H9 (cell line): ENCODE measurements at regions not wholly inside any gene's neighbourhood (a gene's known extent, or its start where the extent isn't known, plus 50 kb on each side); places are given as distances from the start of the nearest gene placed in this dataset.

Experiments used
- DNase-seq: peaks from one replicate; pipeline ENCODE4 v3.0.0-alpha.2; 2017
- H2AFZ ChIP-seq: one replicate; pipeline ENCODE4 v1.6.1; 2013; ENCODE audit warnings: mild to moderate bottlenecking, low read length, control low read depth, moderate library complexity
- H2AK5ac ChIP-seq: 2 replicates; pipeline ENCODE4 v1.6.1; 2013; ENCODE audit warnings: low read length, control low read depth, mixed read lengths; ENCODE audit not compliant: insufficient read length
- H2BK120ac ChIP-seq: one replicate; pipeline ENCODE4 v1.6.1; 2013; ENCODE audit warnings: low read depth, mild to moderate bottlenecking, low read length, control low read depth, inconsistent platforms; ENCODE audit not compliant: poor library complexity, severe bottlenecking
- H2BK12ac ChIP-seq: 2 replicates; pipeline ENCODE4 v1.6.1; 2013; ENCODE audit warnings: low read length, control low read depth, mixed read lengths, low read depth; ENCODE audit not compliant: insufficient read length
- H2BK15ac ChIP-seq: 2 replicates; pipeline ENCODE4 v1.6.1; 2013; ENCODE audit warnings: low read depth, low read length, control low read depth
- H2BK20ac ChIP-seq: one replicate; pipeline ENCODE4 v1.6.1; 2013; ENCODE audit warnings: low read depth, mild to moderate bottlenecking, low read length, control low read depth, inconsistent platforms; ENCODE audit not compliant: poor library complexity, severe bottlenecking
- H2BK5ac ChIP-seq: 2 replicates; pipeline ENCODE4 v1.6.1; 2013; ENCODE audit warnings: low read length, control low read depth, mixed read lengths; ENCODE audit not compliant: insufficient read length
- H3K14ac ChIP-seq: 2 replicates; pipeline ENCODE4 v1.6.1; 2013; ENCODE audit warnings: low read length, control low read depth; ENCODE audit not compliant: insufficient read depth
- H3K18ac ChIP-seq: 2 replicates; pipeline ENCODE4 v1.6.1; 2013; ENCODE audit warnings: low read depth, mild to moderate bottlenecking, mixed read lengths, low read length, control low read depth; ENCODE audit not compliant: insufficient read length
- H3K23ac ChIP-seq: 2 replicates; pipeline ENCODE4 v1.6.1; 2013; ENCODE audit warnings: low read length, control low read depth, mixed read lengths, low read depth; ENCODE audit not compliant: insufficient read length
- H3K23me2 ChIP-seq: 2 replicates; pipeline ENCODE4 v1.6.1; 2013; ENCODE audit warnings: low read depth, mild to moderate bottlenecking, mixed read lengths, low read length, control low read depth; ENCODE audit not compliant: insufficient read length, poor library complexity, severe bottlenecking
- H3K27ac ChIP-seq: 2 replicates; pipeline ENCODE4 v1.5.1; 2013; ENCODE audit warnings: low read length, control low read depth, mixed read lengths, low read depth; ENCODE audit not compliant: insufficient read length
- H3K27me3 ChIP-seq: 2 replicates; pipeline ENCODE4 v1.6.1; 2013; ENCODE audit warnings: low read length, control low read depth, inconsistent platforms; ENCODE audit not compliant: insufficient read depth
- H3K4ac ChIP-seq: 2 replicates; pipeline ENCODE4 v1.6.1; 2013; ENCODE audit warnings: low read depth, mild to moderate bottlenecking, control low read depth, inconsistent platforms, low read length, moderate library complexity
- H3K4me1 ChIP-seq: 2 replicates; pipeline ENCODE4 v1.6.1; 2013; ENCODE audit warnings: low read length, control low read depth, inconsistent platforms; ENCODE audit not compliant: insufficient read depth
- H3K4me2 ChIP-seq: 2 replicates; pipeline ENCODE4 v1.6.1; 2013; ENCODE audit warnings: low read length, control low read depth, mixed read lengths; ENCODE audit not compliant: insufficient read length, insufficient read depth
- H3K56ac ChIP-seq: 2 replicates; pipeline ENCODE4 v1.6.1; 2013; ENCODE audit warnings: low read depth, mild to moderate bottlenecking, mixed read lengths, low read length, control low read depth; ENCODE audit not compliant: insufficient read length
- H3K79me1 ChIP-seq: 2 replicates; pipeline ENCODE4 v1.6.1; 2013; ENCODE audit warnings: low read depth, mild to moderate bottlenecking, moderate library complexity, low read length, control low read depth, inconsistent platforms; ENCODE audit not compliant: insufficient read depth, poor library complexity, severe bottlenecking
- H3K79me2 ChIP-seq: 2 replicates; pipeline ENCODE4 v1.6.1; 2013; ENCODE audit warnings: low read length, control low read depth, inconsistent platforms; ENCODE audit not compliant: insufficient read depth
- H3K9ac ChIP-seq: 2 replicates; pipeline ENCODE4 v1.6.1; 2013; ENCODE audit warnings: low read length, control low read depth, mixed read lengths; ENCODE audit not compliant: insufficient read length; ENCODE audit errors: extremely low read depth
- H3K9me3 ChIP-seq: one replicate; pipeline ENCODE4 v1.6.1; 2013; ENCODE audit warnings: low read depth, low read length, inconsistent platforms; ENCODE audit not compliant: control insufficient read depth
- H3T11ph ChIP-seq: one replicate; pipeline ENCODE4 v1.6.1; 2013; ENCODE audit warnings: mild to moderate bottlenecking, low read length, control low read depth, inconsistent platforms
- H4K20me1 ChIP-seq: one replicate; pipeline ENCODE4 v1.6.1; 2013; ENCODE audit not compliant: control insufficient read depth, insufficient read length, insufficient read depth
- H4K5ac ChIP-seq: 2 replicates; pipeline ENCODE4 v1.6.1; 2013; ENCODE audit warnings: low read depth, mild to moderate bottlenecking, mixed read lengths, low read length, control low read depth; ENCODE audit not compliant: insufficient read length
- H4K8ac ChIP-seq: replicated peaks from 2 replicates; pipeline ENCODE4 v1.6.1; 2013; ENCODE audit warnings: low read length, control low read depth, mixed read lengths, low read depth; ENCODE audit not compliant: insufficient read length
- H4K91ac ChIP-seq: 2 replicates; pipeline ENCODE4 v1.6.1; 2013; ENCODE audit warnings: low read depth, mild to moderate bottlenecking, moderate library complexity, mixed read lengths, low read length, control low read depth; ENCODE audit not compliant: insufficient read length
- H3K27ac Mint-ChIP-seq, 3 experiments: 2 replicates in 2 of 3; 3 replicates in 1 of 3; pipeline ENCODE4 v1.8.0; 2020 to 2021; ENCODE audit warnings: mixed read lengths in 3 of 3, mild to moderate bottlenecking in 1 of 3, moderate library complexity in 1 of 3
- H3K27me3 Mint-ChIP-seq: 2 replicates; pipeline ENCODE4 v1.8.0; 2021; ENCODE audit warnings: low read depth, mild to moderate bottlenecking, moderate library complexity, mixed read lengths
- H3K36me3 Mint-ChIP-seq, 3 experiments: 2 replicates in 2 of 3; 3 replicates in 1 of 3; pipeline ENCODE4 v1.8.0; 2020 to 2021; ENCODE audit warnings: low read depth in 3 of 3, mixed read lengths in 3 of 3; ENCODE audit not compliant: insufficient read depth in 1 of 3
- H3K4me1 Mint-ChIP-seq, 2 experiments: 2 replicates each; pipeline ENCODE4 v1.8.0; 2020; ENCODE audit warnings: mixed read lengths in 2 of 2
- H3K4me3 Mint-ChIP-seq, 2 experiments: 2 replicates in 1 of 2; 3 replicates in 1 of 2; pipeline ENCODE4 v1.8.0; 2020 to 2021; ENCODE audit warnings: mild to moderate bottlenecking in 2 of 2, mixed read lengths in 2 of 2, moderate library complexity in 1 of 2
- H3K9me3 Mint-ChIP-seq, 2 experiments: 2 replicates in 1 of 2; 3 replicates in 1 of 2; pipeline ENCODE4 v1.8.0; 2020; ENCODE audit warnings: mild to moderate bottlenecking in 2 of 2, mixed read lengths in 2 of 2, moderate library complexity in 1 of 2
- WGBS: extraction: QIAGEN DNeasy Blood & Tissue Kit; methylation state at CpG from one replicate; pipeline ENCODE4 v1.1.7; 2013; ENCODE audit warnings: missing lambda C conversion rate, low lambda C conversion rate, mixed read lengths; ENCODE audit not compliant: insufficient read length; ENCODE audit errors: extremely low coverage; 5-methylcytosine and 5-hydroxymethylcytosine counted together
- TF ChIP-seq, protein P1 (sequence below): fragments of 200-600 bp; sonication (generic); conservative IDR thresholded peaks from 3 replicates; pipeline ENCODE4 v1.8.0; 2021; ENCODE audit warnings: antibody characterized with exemption, mild to moderate bottlenecking

DNA sequence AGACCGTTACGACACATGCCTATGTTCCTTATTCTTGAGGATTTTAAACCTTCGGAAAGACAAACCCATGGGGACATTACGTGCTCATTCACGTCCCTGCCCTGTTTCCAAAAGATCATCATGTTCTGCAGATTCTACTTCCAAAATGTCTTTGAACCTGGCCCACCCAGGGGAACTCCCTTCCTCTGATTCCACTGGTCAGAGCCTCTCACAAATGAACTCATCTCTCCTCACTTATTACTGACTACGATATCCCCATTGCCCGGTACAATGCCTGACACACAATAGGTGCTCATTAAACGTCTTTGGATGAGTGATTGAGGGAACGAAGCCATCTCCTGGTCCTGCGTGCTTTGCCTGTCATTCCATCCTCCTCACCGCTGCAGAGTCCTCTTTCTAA is 168.3 kb upstream of the RNF32 start:
- Mint-ChIP-seq H3K4me1 (peaks cover 2 to 4% of the 10 kb centered on the region in 2 experiments; a peak in 2 of 4 replicates), H3K4me3 (no peak overlapping the region), H3K36me3 (peaks cover 0 to 2% (median 0%) of the 10 kb centered on the region in 3 experiments; a peak in 1 of 7 replicates), H3K27me3 (no peaks in the 10 kb centered on the region; the same call in 1 of the 2 replicates), H3K27ac (no peak overlapping the region), H3K9me3 (peaks cover 0 to 3% of the 10 kb centered on the region in 2 experiments; a peak in 1 of 5 replicates)
- Histone ChIP-seq H4K91ac (no peak overlapping the region), H3K4me1 (no peaks in the 10 kb centered on the region), H3K79me2 (no peaks in the 10 kb centered on the region), H3T11ph (no peak overlapping the region), H3K27me3 (no peaks in the 10 kb centered on the region), H3K56ac (no peak overlapping the region), H3K4ac (no peak overlapping the region), H3K23ac (no peak overlapping the region), H2AK5ac (no peak overlapping the region), H4K20me1 (no peaks in the 10 kb centered on the region), H3K27ac (no peak overlapping the region), H2BK12ac (no peak overlapping the region), H2BK5ac (no peak overlapping the region), H3K79me1 (no peaks in the 10 kb centered on the region), H2AFZ (no peak overlapping the region), H2BK20ac (no peak overlapping the region), H4K8ac (no peak overlapping the region), H3K23me2 (no peaks in the 10 kb centered on the region), H3K18ac (no peak overlapping the region), H3K4me2 (no peak overlapping the region), H3K9ac (no peak overlapping the region), H3K9me3 (no peaks in the 10 kb centered on the region), H4K5ac (no peak overlapping the region), H2BK120ac (no peak overlapping the region), H3K14ac (no peak overlapping the region), H2BK15ac (no peak overlapping the region)
- TF ChIP-seq, protein P1, sequence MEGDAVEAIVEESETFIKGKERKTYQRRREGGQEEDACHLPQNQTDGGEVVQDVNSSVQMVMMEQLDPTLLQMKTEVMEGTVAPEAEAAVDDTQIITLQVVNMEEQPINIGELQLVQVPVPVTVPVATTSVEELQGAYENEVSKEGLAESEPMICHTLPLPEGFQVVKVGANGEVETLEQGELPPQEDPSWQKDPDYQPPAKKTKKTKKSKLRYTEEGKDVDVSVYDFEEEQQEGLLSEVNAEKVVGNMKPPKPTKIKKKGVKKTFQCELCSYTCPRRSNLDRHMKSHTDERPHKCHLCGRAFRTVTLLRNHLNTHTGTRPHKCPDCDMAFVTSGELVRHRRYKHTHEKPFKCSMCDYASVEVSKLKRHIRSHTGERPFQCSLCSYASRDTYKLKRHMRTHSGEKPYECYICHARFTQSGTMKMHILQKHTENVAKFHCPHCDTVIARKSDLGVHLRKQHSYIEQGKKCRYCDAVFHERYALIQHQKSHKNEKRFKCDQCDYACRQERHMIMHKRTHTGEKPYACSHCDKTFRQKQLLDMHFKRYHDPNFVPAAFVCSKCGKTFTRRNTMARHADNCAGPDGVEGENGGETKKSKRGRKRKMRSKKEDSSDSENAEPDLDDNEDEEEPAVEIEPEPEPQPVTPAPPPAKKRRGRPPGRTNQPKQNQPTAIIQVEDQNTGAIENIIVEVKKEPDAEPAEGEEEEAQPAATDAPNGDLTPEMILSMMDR = no peak
- WGBS = no CpG with 5 or more reads among the region's 11 CpGs
- no peak for DNase-seq
